Spleen (tissue), 11 donors: ENCODE measurements at regions not wholly inside any gene's neighbourhood (a gene's known extent, or its start where the extent isn't known, plus 50 kb on each side); places are given as distances from the start of the nearest gene placed in this dataset.

Source experiments
- DNase-seq: peaks from one replicate; pipeline ENCODE4 v3.0.0-alpha.2; 2020
- H3K27ac ChIP-seq, 8 donors: fragments of 200-600 bp; sonication (generic) in 7 of 8; 1 replicate in 4 of 8; 2 replicates in 4 of 8; pipeline versions ENCODE4 v1.5.0 to v1.8.0; 2016 to 2021; ENCODE audit warnings: inconsistent platforms in 4 of 8, mild to moderate bottlenecking in 4 of 8, moderate library complexity in 1 of 8
- H3K27me3 ChIP-seq, 7 donors: fragments of 200-600 bp; sonication (generic) in 6 of 7; replicated peaks in 1 of 7; 1 replicate in 4 of 7; 2 replicates in 3 of 7; pipeline versions ENCODE4 v1.5.0 to v1.8.0; 2016 to 2021; ENCODE audit warnings: inconsistent platforms in 3 of 7, mild to moderate bottlenecking in 1 of 7
- H3K36me3 ChIP-seq, 6 donors: fragments of 200-600 bp; sonication (generic) in 5 of 6; 1 replicate in 4 of 6; 2 replicates in 2 of 6; pipeline versions ENCODE4 v1.5.0 to v1.8.0; 2016 to 2021; ENCODE audit warnings: inconsistent platforms in 2 of 6
- H3K4me1 ChIP-seq, 6 donors: fragments of 200-600 bp; sonication (generic) in 5 of 6; 1 replicate in 3 of 6; 2 replicates in 3 of 6; pipeline versions ENCODE4 v1.5.0 to v1.8.0; 2016 to 2021; ENCODE audit warnings: inconsistent platforms in 3 of 6
- H3K4me3 ChIP-seq, 8 donors: fragments of 200-600 bp; sonication (generic) in 7 of 8; 1 replicate in 4 of 8; 2 replicates in 4 of 8; pipeline versions ENCODE4 v1.5.0 to v1.8.0; 2016 to 2021; ENCODE audit warnings: inconsistent platforms in 4 of 8, mild to moderate bottlenecking in 4 of 8, moderate library complexity in 2 of 8
- H3K9me3 ChIP-seq, 8 donors: fragments of 200-600 bp; sonication (generic) in 7 of 8; 1 replicate in 4 of 8; 2 replicates in 4 of 8; pipeline versions ENCODE4 v1.5.0 to v1.8.0; 2016 to 2021; ENCODE audit warnings: inconsistent platforms in 4 of 8
- POLR2A ChIP-seq, 3 donors: fragments of 450-650 bp; IDR thresholded peaks; one replicate each; pipeline ENCODE4 v1.5.1; 2017; ENCODE audit warnings: antibody characterized with exemption in 3 of 3, mild to moderate bottlenecking in 1 of 3
- POLR2AphosphoS5 ChIP-seq, 3 donors: sonication (generic); formaldehyde crosslinking; IDR thresholded peaks; one replicate each; pipeline ENCODE4 v1.5.1; 2017; ENCODE audit warnings: antibody characterized with exemption in 3 of 3
- WGBS, 5 donors: extraction: QIAGEN DNeasy Blood & Tissue Kit in 3 of 5; methylation state at CpG; one replicate each; pipeline versions ENCODE4 v1.1.5 to v1.1.7; 2013 to 2018; 5-methylcytosine and 5-hydroxymethylcytosine counted together
- intact Hi-C: fragments of 100-400 bp; cut with DNase I; formaldehyde crosslinking; loops from one replicate; pipeline ENCODE4 v1.15.0; 2023; ENCODE audit warnings: low total_unique reads
- TF ChIP-seq, protein P1 (sequence below), 11 experiments: fragments of 200-600 bp in 7 of 11; fragments of 450-650 bp in 4 of 11; sonication (generic) in 4 of 11; IDR thresholded peaks in 8 of 11; conservative IDR thresholded peaks in 3 of 11; 1 replicate in 7 of 11; 2 replicates in 4 of 11; pipeline versions ENCODE4 v1.4.0 to v1.8.0; 2016 to 2021; ENCODE audit warnings: antibody characterized with exemption in 11 of 11, inconsistent platforms in 4 of 11, mild to moderate bottlenecking in 1 of 11
- donor health status: healthy with polysubstance abuse.
- donor health status: DM: no; HTN: no; CAD: no; lungs with moderate emphysema.
- donor health status: DM: no; HTN: no; CAD: no.
- donor health status: Bipolar disorder and iron deficiency.
- donor health status: healthy.
- donor health status: DM: no; HTN: no; CAD: no.
- donor health status: DM: yes; HTN: yes; CAD: no.

DNA sequence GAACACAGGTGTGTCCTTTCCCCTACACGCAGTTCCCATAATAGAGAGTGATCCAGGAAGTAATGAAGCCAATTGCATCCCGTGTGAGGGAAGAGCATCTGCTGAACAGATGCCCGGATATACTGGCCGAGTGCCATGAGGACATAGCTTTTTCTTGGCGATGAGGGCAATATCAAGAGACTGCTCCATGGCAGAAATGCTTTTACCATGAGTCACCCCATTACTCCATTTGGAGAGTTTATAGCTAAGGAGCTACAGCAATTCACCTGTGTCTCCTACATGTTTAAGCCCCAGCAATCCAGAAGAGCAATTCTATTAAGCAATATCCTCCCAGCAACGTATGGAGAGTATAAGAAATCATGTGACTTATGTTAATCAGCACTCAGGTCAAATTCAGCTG lies 222.0 kb upstream of the KLF4 start:
- H3K27ac ChIP-seq: peak overlapping the region in 1 of 8 donors; percentile 52
- intact Hi-C loops: no loop called here
- peaks cover 0 to 13% (median 4%) of the 10 kb centered on the region in 6 donors for H3K4me1 ChIP-seq
- 28 to 56% (median 41%) methylated on average over 6 of the region's 6 CpGs for WGBS, 5 donors
- H3K9me3 ChIP-seq: no peaks in the 10 kb centered on the region
- TF ChIP-seq POLR2AphosphoS5 (IDR thresholded peaks at IDR 0.05) (no peak), POLR2A (IDR thresholded peaks at IDR 0.05) (no peak)
- TF ChIP-seq, protein P1, sequence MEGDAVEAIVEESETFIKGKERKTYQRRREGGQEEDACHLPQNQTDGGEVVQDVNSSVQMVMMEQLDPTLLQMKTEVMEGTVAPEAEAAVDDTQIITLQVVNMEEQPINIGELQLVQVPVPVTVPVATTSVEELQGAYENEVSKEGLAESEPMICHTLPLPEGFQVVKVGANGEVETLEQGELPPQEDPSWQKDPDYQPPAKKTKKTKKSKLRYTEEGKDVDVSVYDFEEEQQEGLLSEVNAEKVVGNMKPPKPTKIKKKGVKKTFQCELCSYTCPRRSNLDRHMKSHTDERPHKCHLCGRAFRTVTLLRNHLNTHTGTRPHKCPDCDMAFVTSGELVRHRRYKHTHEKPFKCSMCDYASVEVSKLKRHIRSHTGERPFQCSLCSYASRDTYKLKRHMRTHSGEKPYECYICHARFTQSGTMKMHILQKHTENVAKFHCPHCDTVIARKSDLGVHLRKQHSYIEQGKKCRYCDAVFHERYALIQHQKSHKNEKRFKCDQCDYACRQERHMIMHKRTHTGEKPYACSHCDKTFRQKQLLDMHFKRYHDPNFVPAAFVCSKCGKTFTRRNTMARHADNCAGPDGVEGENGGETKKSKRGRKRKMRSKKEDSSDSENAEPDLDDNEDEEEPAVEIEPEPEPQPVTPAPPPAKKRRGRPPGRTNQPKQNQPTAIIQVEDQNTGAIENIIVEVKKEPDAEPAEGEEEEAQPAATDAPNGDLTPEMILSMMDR (IDR thresholded peaks at IDR 0.05 in 8 of 11, conservative IDR thresholded peaks at IDR 0.05 in 3 of 11): no peak
- no peak for DNase-seq
- H3K27me3 ChIP-seq: no peaks in the 10 kb centered on the region
- H3K4me3 ChIP-seq: no peak overlapping the region
- no peaks in the 10 kb centered on the region for H3K36me3 ChIP-seq

DNA sequence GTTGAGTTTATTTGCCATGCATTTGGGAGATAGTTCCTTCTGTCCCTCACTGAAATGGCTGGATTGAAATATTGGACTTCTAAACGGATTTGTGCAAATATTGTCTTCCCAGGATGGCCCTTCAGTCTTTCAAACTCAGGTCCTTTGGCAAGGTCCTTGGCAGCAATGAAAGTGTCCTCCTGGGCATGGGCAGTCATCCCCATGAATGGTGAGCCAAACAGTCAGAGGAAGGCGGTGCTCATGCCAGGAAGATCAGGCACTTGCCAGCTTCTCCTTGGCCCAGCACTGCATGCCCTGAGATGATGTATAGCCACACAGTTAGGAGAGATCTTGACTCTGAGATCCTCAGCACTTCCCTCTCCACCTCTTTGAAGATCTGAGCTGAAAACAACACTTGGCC lies 221.4 kb upstream of the KLF4 start:
- 83 to 92% (median 87%) methylated on average over 2 of the region's 2 CpGs for WGBS, 5 donors
- intact Hi-C loops: no loop called here
- H3K36me3 ChIP-seq: no peaks in the 10 kb centered on the region
- H3K27me3 ChIP-seq: no peaks in the 10 kb centered on the region
- no peak overlapping the region for H3K4me3 ChIP-seq
- no peak overlapping the region for H3K27ac ChIP-seq
- TF ChIP-seq POLR2A (IDR thresholded peaks at IDR 0.05): no peak
- TF ChIP-seq, protein P1 (IDR thresholded peaks at IDR 0.05 in 8 of 11, conservative IDR thresholded peaks at IDR 0.05 in 3 of 11): no peak
- TF ChIP-seq POLR2AphosphoS5 (IDR thresholded peaks at IDR 0.05): no peak
- H3K4me1 ChIP-seq: peaks cover 0 to 13% (median 4%) of the 10 kb centered on the region in 6 donors
- H3K9me3 ChIP-seq: no peaks in the 10 kb centered on the region
- DNase-seq: no peak

DNA sequence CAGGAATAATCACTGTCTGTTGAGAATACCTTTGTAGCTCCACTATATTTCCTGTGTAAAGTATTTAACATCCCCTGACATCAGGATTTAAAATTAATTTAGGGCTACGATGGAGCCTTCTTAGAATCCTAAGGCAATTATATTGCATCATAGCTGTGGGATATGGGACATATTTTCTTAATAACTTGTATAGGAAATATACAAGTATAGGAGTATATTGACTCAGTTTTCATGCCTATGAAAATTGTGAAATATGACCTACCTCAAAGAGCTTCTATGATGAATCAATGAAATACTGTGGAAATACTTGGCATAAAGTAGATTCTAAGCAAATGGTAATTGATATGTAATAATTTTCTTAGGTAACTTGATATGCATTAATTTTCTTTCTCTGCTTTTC lies 221.0 kb upstream of the KLF4 start:
- Histone ChIP-seq H3K4me3 (no peak overlapping the region), H3K4me1 (peaks cover 0 to 13% (median 4%) of the 10 kb centered on the region in 6 donors), H3K27me3 (no peaks in the 10 kb centered on the region), H3K36me3 (no peaks in the 10 kb centered on the region), H3K27ac (no peak overlapping the region), H3K9me3 (no peaks in the 10 kb centered on the region)
- intact Hi-C loops: no loop called here
- TF ChIP-seq POLR2A (IDR thresholded peaks at IDR 0.05): no peak
- no peak for TF ChIP-seq POLR2AphosphoS5 (IDR thresholded peaks at IDR 0.05)
- TF ChIP-seq, protein P1 (IDR thresholded peaks at IDR 0.05 in 8 of 11, conservative IDR thresholded peaks at IDR 0.05 in 3 of 11): no peak
- 56 to 87% (median 75%) methylated on average over 1 of the region's 1 CpG for WGBS, 5 donors
- DNase-seq: no peak

DNA sequence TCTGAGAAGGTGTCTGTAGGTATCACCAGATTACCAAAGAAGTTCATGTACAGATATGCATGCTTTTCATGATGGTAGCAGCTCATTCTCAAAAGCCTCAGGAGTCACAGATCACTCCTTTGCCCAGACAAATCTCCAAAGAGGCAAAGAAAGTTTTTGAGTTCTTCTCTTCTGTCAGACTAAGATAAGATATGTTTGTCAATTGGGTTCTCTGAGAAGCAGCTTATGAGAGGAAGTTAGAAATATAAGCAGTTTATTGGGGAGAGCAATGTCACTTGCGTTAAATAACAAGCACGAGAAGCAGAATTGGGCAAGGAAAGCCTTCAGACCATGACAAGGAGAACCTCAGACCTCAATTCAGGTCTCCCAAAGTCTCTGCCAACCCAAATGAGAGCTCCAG lies 219.2 kb upstream of the KLF4 start:
- H3K36me3 ChIP-seq: no peaks in the 10 kb centered on the region
- no peak overlapping the region for H3K4me3 ChIP-seq
- intact Hi-C loops: no loop called here
- no peaks in the 10 kb centered on the region for H3K27me3 ChIP-seq
- TF ChIP-seq POLR2A (IDR thresholded peaks at IDR 0.05): no peak
- TF ChIP-seq POLR2AphosphoS5 (IDR thresholded peaks at IDR 0.05): no peak
- TF ChIP-seq, protein P1 (IDR thresholded peaks at IDR 0.05 in 8 of 11, conservative IDR thresholded peaks at IDR 0.05 in 3 of 11): no peak
- peaks cover 0 to 13% (median 4%) of the 10 kb centered on the region in 6 donors for H3K4me1 ChIP-seq
- H3K9me3 ChIP-seq: no peaks in the 10 kb centered on the region
- no peak for DNase-seq
- 62 to 92% (median 78%) methylated on average over 2 of the region's 2 CpGs for WGBS, 5 donors
- no peak overlapping the region for H3K27ac ChIP-seq
